Body of pancreas (tissue), 4 donors: ENCODE measurements at regions not wholly inside any gene's neighbourhood (a gene's known extent, or its start where the extent isn't known, plus 50 kb on each side); places are given as distances from the start of the nearest gene placed in this dataset.

Experiments
- POLR2A ChIP-seq, 3 donors: fragments of 450-650 bp; IDR thresholded peaks; one replicate each; pipeline ENCODE4 v1.6.1; 2016; ENCODE audit warnings: antibody characterized with exemption in 3 of 3, mild to moderate bottlenecking in 2 of 3
- TF ChIP-seq, protein P1 (sequence below), 7 experiments: fragments of 450-650 bp in 4 of 7; fragments of 200-600 bp in 3 of 7; sonication (generic) in 3 of 7; IDR thresholded peaks; one replicate each; pipeline ENCODE4 v1.5.1; 2016 to 2019; ENCODE audit warnings: antibody characterized with exemption in 7 of 7

DNA sequence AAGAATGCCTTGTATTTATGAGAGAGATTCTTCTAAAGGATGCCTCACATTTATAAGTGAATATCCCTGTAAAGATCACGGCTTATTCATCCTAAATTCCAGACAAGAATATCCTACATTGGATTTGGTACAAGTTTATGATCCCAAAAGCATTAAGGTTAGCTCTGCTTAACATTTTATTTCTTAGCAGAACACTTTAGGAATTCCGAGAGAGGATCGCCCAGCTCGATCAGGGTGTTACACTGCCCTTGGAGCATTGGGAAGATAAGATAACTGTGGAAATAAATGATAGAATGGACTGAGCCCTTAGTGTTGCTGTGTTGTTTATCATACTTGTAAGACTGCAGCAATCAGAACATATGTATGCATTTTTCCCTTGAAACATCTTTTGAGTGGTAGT is 223.0 kb upstream of the CDIN1 start:
- TF ChIP-seq, protein P1, sequence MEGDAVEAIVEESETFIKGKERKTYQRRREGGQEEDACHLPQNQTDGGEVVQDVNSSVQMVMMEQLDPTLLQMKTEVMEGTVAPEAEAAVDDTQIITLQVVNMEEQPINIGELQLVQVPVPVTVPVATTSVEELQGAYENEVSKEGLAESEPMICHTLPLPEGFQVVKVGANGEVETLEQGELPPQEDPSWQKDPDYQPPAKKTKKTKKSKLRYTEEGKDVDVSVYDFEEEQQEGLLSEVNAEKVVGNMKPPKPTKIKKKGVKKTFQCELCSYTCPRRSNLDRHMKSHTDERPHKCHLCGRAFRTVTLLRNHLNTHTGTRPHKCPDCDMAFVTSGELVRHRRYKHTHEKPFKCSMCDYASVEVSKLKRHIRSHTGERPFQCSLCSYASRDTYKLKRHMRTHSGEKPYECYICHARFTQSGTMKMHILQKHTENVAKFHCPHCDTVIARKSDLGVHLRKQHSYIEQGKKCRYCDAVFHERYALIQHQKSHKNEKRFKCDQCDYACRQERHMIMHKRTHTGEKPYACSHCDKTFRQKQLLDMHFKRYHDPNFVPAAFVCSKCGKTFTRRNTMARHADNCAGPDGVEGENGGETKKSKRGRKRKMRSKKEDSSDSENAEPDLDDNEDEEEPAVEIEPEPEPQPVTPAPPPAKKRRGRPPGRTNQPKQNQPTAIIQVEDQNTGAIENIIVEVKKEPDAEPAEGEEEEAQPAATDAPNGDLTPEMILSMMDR (IDR thresholded peaks at IDR 0.05): no peak
- no peak for TF ChIP-seq POLR2A (IDR thresholded peaks at IDR 0.05)
